NCI-H187 treated with DMSO at 0.1 percent for 48 hours (cell line): ENCODE measurements at regions not wholly inside any gene's neighbourhood (a gene's known extent, or its start where the extent isn't known, plus 50 kb on each side); places are given as distances from the start of the nearest gene placed in this dataset.
"Not testable (repeated sequence)": the region's sequence is repeated elsewhere in the genome, so short reads cannot be mapped to it uniquely, and the experiment has no call there.

ENCODE experiments used
- DNase-seq: peaks from one replicate; lab custom pipeline; 2025; lab: John Stamatoyannopoulos, UW

DNA sequence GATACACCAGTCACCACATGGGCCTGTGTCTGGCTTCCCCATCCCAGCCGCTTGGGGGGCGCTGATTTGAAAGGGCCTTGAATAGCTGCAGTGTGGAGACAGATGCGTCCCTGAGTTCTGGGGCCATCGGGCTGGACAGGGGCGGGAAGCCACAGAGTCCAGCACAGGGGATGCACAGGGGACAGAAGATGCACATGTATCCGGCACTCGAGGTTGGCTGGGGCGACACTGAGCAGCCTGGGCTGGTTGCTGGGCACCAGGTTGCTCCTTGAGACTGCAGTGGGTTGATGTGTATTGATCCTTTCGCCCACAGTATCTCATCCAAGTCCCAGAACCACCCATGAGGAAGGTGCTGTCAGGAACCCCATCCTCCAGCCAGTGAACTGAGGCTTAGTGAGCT, 99.3 kb upstream of the SYT13 start:
- DNase-seq: no peak

DNA sequence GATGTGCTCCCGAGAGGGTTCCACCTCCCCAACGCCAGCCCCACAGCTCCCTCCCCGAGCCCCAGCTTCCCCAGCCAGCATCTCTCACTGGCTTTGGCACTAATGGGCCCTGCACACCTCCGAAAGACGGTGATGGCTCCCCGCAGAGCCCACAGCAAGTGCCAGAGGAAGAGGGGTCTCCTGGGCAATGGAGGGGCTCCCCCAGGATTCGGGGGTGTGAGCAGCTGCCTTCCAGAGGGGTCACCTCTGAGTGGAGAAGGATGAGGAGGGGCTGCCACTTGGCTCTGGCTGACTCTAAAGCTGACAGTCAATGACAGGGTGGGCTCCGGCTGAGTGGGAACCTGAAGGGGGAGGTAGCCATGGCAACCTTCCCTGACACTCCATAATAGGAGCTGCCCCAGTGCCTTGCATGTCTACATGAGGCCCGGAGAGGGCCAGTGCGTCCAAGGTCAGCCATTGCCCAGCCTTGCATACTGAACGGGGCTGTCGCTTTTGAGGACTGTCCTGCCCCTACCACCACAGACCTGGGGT, 98.6 kb upstream of the SYT13 start:
- no peak for DNase-seq

DNA sequence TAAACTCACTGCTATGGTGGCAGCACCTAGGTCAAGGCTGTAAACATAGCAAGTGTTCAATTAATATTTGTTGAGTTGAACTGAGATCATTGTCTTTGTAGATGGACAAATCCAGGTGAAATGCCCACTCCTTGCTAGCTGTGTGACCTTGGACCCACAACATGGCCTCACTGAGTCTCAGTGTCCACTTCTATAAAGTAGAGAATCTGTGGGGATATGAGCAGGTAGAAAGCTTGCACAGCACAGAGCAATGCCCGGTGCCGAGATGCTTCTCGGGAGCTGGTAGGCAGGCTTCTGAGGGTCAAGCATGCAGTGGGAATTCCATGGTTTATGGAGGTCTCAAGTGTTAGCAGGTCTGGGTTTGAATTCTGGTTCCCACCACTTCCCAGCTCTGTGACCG, 97.9 kb upstream of the SYT13 start:
- no peak for DNase-seq

DNA sequence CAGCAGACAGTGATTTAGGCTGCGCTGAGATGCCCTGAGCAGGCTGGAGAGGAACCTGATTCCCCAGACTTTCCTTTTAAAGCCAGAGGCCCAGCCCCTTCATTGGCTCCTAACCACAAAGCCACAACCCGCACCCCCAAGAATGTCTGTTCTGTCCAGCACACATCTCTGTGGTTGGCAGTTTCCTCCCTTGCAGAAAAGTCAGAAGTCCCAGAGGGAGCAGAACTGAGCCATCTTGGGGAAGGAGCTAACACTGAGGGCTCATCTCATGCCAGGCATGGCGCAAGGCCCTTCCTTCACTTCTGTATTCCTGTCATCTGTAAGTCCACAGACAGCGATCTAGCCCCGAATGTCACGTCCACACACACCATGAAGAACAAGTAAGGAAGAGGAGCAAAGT, 97.1 kb upstream of the SYT13 start:
- DNase-seq: no peak

DNA sequence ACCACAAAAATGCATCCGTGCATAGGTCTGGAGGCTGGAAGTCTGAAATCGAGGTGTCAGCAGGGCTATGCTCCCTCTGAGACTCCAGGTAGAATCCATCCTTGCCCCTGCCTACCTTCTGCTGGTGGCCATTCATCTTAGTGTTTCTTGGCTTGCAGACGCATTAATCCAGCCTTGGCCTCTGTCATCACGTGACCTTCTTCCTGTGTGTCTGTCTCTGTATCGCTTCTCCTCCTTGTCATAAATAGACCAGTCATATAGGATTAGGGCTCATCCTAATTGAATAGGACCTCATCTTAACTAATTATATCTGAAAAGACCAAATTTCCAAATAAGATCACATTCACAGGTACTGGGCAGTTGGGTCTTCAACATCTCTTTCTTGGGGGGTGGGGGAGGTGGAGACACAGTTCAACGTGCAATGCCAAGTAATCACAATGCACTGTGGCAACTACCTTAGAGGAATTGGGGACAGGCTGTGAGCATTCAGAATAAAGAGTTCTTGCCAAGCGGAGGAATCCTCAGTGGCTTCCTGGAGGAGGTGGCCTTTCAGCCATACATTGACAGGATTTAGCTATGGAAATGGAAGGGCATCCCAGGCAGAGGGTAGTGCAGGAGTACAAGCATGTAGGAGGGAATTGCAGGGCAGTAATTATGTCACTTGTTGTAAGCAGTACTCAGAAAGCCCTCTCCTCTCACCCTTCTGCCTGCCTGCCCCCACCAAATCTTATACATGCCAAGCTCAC, 96.2 kb upstream of the SYT13 start:
- DNase-seq: no peak

DNA sequence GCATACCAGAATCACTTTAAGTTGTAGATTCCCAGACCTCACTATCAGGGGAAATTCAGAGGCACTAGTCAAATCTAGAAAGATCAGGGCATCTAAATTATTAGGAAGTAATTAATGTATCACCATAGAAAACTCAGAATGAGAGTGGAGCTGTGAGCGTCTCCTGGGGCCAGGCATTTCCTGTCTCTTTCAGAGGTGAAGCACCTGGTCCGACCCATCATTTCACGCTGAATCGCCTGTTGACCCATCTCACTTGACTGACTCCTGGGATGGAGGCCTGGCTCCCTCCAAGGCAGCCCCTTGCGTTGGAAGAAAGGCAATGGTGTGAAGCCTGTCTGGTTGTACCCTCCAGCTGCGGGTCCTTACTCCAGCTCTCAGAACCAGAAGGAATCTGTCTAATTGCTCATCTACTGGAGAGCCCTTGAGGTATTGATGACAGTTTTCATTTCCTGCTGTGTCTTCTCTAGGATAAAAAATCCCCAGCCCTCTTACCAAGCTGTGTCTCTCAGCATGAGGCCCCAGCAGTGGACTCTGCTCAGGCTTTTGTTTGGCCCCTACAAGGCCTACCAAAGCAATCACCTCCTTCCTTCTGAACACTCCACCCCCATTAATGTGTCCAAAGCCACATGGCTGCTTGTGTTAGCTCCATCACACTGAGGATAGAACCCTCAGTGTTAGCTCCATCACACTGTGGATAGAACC, 93.2 kb upstream of the SYT13 start:
- DNase-seq: no peak

DNA sequence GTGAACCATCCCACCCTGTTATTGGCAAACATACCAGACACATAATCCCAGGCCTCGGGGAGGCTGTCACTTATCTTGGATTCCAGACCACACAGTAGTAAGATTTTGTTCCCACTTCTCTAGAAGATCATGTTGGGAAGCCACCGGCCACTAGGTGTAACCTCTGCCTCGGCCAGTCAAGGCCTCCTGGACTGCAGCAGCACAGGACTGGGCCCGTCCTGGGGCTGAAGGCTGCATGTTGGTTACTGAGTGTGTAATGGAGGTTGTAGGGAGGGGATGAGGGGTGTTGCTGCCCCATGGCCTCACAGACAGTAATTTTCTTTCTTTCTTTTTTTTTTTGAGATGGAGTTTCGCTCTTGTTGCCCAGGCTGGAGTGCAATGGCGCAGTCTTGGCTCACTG, 92.4 kb upstream of the SYT13 start:
- DNase-seq: no peak

DNA sequence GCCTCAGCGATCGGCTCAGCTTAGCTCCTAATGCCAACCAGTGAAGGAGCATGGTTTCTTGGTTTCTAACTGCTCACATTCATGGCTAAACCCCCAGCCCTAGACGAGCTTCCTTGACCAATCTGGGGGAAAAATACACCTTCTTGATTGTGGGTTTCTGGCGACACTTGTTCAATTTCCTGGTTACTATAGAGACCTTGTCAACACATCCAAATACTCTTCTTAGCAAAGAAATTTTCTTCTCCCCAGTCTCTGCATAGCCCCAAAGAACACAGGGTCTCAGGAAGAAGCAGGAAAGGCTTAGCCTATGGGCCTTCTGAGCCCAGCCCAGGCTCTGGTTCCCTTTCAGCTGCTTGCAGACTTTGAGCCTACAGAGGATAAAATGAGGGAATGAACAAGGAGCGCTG, 88.5 kb upstream of the SYT13 start:
- DNase-seq: no peak

DNA sequence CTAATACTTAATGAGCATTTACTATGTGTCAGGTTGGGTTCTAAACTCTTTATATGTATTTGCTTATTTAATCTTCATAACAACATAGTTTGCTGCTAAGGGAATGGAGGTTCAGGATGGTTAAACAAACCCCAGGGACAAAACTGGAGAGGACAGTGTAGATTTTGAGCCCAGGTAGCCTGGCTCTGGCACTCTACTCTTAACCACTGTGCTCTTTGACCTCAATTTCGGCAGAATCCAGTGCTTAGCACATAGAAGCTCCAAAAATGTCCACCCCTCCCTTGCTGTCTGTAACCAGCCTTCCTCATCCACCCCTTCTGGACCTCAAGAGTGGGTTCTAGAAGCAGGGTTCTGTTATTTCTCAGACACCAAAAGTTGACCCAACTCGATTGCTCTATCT, 88.0 kb upstream of the SYT13 start:
- no peak for DNase-seq

DNA sequence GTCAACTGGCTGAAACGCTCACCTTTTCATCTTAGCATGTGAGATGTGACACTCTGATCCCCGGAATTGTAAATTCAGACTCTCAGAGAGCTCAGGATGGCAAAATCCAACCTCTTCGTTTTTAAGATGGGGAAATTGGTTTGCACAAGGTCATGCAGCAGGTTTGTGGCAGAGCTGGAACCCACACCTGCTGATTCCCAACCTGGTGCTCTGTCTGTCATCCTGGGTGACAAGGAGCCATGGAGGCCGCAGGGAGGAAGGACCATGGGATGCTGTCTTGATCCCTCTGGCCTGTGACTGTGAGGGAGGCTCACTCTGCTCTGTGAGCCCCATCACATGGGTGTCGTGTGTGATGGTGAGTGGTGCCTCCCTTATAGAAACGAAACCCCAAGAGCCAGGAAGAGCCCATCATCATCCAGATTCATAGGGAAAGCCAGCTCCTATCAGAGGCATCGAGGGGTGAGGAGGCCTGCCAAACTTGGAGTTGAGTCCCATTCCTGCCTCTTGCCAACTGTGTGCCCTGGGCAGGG, 87.4 kb upstream of the SYT13 start:
- DNase-seq: no peak

DNA sequence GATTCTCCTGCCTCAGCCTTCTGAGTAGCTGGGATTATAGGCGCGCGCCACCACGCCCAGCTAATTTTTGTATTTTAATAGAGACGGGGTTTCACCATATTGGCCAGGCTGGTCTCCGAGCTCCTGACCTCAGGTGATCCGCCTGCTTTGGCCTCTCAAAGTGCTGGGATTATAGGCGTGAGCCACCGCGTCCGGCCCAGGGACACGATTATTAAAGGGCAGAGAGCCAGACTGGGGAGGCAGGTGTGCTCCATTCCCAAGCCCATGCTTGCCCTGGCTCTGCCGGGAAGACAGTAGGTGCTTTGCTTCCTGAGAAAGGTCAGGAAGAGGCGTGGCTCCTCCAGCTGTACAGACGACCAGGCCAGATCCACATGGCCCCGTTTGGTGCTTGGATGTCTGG, 86.3 kb upstream of the SYT13 start:
- DNase-seq: not testable (repeated sequence)

DNA sequence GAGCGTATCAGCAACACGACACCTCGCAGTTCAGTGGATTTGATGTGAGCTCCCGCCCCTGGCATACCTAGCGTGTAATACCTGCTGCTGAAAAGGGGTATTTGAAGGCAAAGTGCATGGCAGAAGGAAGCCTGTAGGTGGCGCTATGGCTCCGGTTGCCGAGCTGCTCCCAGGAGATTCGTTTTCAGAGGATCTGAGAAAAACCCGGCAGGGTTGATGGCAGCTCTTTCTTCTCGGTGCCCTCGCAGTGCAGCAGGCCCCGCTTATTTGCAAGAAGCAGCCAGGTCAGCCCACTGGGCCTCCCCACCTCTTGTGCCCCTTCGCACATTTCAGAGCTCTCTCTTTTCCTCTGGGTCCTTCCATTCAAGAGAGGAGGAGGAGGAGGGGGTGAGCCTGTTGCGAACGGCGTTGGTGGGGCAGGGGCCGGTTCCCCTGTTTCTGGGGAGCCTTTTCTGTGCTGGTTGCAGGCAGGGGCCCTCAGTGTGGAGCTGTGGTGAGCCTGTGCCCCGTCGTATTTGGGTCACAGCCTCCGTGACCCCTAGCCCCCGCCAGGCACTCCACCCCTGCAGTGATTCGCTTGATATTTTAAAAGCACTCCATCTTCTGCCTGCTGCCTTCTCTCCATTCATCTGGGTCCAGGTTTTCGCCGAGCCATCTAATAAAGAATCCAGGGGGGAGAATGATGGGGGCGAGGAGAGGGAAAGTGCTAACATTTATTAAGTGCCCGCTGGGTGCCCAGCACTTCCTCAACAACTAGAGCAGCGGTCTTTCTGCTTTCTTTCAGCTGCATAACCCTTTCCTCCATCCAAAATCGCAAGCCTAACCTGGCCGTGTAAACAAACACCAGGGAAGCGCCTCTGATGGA, 85.3 kb upstream of the SYT13 start:
- peak; percentile 67 for DNase-seq

DNA sequence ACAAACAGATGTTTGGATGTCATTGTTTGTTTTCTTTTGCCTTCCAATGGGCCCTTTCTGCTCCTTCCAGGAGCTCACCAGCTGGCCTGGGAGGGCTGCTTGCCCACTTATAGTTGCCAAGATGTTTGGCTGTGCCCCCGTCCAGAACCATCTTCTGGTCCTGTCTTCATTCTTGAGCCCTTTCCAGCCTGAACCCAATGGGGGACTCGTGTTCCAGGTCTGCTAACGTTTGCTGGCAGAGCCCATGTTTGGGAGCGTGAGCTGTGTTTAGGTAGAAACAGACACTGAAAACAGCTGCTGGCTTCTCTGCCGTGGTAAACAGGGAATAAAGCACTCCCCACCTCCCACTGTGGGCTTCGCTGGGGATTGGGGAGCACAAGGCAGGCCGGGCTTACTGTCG, 83.2 kb upstream of the SYT13 start:
- no peak for DNase-seq

DNA sequence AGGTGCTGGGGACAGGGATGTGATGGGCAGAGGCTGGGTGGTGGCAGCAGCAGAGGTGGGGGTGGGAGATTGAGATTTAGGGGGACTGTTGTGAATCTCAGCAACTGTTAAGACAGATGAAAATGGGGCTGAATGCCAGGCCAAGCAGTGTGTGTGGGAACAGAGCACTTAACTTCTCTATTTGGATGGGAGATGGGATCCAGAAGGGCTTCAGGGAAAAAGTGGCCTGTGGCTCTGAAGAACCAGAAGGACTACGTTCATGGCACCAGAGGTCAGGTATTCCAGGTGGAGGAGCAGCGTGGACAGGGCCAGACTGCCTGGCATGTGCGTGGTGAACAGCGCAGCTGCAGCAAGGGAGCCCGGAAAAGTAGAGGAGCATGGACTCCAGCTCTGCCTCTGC, 82.6 kb upstream of the SYT13 start:
- no peak for DNase-seq

DNA sequence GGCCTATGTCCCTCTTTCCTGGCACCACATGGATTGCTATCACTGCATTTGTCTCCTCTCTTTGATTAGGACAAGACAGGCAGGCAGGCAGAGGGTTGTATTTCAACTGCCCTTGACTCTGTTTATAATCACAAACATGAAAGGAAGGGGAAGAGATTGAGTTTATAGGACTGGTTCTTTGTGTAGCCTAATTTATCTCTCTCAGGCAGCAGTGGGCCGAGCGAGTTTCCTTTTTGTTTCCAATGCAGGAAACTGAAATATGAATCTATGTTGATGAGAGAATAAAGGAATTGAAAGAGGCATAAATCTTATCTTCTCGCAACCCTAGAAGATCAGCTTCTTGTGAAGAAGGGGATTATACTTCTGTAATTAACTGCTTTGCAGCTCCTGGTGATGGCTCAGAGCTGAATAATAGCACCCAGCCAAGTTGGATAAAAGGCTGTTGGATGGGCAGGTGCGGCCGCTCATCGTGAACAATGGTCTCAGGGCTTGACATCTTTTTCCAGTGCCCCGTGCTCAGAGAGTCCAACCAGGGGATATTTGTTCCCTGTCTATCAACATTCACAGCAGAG, 80.6 kb upstream of the SYT13 start:
- no peak for DNase-seq

DNA sequence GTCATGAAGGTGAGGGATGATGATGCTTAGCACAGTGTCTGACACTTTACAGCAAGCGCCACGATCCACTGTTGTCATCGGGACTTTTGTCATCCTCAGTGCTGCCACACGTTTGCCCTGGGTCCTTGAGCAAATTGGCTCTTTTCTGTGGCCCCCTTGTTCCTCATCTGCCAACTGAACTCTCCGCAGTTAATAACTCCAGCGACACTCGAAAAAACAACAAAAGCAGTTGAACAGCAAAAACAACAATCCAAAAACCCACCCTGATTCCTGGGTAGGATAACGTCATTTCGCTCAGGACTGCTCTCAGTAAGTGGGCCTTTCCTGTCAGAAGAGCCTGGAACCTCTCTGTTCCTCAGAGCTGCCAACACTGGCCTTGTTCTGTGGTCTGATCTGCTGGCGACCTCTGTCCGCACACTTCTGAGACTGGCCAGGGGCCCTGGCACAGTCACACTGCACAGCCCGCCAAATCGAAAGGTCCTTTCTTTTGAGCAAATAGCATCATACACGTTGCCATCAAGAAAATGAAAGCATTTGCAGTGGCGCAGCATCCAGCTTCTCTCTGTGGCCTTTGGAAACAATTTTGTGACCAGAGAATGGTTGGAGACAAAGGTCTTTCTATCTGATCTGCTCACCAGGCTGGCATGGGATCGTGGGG, 79.9 kb upstream of the SYT13 start:
- no peak for DNase-seq

DNA sequence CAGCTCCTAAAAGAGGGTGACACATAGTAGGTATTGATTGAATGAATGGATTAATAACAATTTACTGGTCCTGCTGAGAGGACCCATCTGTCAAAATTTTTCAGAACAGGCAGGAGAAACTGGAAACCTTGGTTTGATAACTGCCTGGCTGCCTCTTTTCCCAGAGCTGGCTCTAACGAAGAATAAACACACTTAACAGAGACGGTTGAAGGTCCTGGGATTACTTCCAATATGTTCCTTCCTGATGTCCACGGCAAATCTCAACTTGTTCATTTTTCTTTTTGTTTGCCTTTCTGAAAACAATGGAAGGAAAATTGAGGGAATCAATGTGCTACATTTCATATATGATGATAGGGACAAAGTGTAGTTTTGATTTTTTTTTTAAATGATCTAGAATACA, 76.5 kb upstream of the SYT13 start:
- no peak for DNase-seq

DNA sequence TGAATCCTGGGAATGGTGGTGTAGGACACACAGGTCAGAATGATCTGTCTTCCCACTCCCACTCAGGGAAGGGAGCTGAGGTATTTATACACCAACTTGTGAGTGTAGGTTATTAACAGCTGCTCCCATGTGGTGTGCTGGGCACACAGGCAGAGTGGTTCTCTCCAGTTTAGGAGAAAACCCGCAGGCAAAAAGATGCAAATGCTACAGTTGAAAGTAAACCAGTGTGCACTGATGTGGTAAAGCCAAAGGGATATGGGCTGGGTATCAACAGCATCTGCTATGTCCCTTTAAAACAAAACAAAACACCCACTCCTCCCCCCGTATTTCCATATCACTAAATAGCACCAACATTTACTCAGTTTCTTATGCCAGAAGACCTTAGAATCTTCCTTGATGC, 75.4 kb upstream of the SYT13 start:
- no peak for DNase-seq

DNA sequence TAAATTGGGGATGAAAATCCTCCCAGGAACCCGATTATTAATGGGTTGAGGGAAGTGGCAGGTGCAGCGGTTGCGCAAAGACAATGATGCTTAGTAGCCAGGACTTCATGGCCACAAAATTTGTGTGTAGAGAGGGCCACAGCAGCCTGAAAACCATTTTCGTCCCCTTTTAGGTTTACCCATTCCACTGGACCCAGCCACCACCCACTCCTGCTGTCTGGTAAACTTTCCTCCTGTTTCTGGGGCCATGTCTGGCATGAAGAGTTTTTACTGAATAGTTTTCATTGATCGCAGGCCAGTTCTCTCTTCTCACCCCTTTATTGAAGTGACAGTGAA, 69.5 kb upstream of the SYT13 start:
- no peak for DNase-seq

DNA sequence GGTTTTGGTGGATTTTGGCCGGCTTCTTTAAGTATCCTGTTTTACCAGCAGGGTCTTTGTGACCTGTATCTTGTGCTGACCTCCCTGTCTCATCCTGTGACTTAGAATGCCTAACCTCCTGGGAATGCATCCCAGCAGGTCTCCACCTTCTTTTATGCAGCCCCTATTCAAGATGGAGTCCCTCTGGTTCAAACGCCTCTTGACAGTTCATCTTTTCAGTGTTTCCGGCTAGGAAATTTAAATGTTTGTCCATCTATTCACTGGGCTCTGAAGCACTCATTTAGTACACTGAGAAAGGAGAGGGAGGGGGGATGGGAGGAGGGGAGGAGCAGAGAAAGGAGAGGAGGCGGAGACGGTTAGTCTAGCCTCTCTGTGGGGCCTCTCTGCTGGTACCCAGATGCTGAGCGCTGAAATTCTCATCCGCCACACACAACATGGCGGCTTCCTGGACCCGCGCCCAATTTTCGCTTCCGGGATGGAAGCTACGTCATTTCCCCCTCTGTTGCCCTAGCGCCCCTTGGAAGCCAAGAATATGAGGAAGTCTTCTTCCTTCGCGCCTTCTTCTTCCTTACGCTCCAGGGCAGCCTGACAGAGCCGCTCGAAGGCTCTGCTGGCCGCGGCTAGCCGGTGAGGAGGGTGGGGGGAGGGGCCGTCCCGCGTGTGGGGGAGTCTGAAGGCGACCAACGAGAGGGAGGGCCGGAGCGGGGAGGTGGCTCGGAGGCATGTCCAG, 69.0 kb upstream of the SYT13 start:
- peak; percentile 70 for DNase-seq

DNA sequence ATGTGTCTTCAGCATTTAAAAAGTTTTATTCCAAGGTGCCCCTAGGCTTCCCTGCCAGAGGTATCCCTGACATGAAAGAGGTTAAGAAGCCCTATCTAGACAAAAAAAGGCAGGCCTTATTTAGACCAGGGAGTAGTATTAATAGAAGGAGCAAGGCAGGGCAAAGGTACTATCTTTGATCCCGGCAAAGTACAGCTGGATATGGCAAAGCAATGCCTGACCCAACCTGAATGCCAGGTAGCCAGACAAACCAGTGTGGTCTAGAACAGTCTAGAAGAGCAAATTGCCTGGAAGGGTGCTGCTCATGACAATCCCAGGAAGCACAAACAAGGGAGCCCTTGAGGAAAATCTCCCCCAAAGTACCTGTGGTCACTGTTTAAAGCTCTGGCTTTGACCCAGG, 62.6 kb upstream of the SYT13 start:
- no peak for DNase-seq
